ENCODE measurements at regions not wholly inside any gene's neighbourhood (a gene's known extent, or its start where the extent isn't known, plus 50 kb on each side); places are given as distances from the start of the nearest gene placed in this dataset.
"Not testable (repeated sequence)": the region's sequence is repeated elsewhere in the genome, so short reads cannot be mapped to it uniquely, and the experiment has no call there.

DNA sequence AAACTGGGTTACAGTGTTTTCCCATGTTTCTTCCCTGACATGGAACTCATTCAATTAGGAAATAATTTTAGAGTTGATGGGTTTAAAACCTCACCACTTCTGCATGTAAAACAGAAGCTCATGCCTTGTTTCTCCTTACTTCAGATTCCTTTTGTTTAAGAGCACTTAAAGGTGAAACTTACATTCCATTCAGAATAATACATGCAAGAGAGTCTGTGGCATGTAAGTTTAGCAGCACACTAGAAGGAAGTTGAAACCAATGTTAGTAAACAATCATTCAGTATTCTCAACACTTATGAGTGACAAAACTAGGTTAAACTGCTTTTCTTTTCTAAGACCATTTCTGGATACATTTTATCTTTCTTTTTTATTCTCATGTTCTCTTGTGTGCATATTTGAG is 495.6 kb upstream of the PTCHD4 start:
- TF ChIP-seq, protein P1, sequence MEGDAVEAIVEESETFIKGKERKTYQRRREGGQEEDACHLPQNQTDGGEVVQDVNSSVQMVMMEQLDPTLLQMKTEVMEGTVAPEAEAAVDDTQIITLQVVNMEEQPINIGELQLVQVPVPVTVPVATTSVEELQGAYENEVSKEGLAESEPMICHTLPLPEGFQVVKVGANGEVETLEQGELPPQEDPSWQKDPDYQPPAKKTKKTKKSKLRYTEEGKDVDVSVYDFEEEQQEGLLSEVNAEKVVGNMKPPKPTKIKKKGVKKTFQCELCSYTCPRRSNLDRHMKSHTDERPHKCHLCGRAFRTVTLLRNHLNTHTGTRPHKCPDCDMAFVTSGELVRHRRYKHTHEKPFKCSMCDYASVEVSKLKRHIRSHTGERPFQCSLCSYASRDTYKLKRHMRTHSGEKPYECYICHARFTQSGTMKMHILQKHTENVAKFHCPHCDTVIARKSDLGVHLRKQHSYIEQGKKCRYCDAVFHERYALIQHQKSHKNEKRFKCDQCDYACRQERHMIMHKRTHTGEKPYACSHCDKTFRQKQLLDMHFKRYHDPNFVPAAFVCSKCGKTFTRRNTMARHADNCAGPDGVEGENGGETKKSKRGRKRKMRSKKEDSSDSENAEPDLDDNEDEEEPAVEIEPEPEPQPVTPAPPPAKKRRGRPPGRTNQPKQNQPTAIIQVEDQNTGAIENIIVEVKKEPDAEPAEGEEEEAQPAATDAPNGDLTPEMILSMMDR (IDR thresholded peaks at IDR 0.05): no peak
- no peak for TF ChIP-seq POLR2A (IDR thresholded peaks at IDR 0.05)

DNA sequence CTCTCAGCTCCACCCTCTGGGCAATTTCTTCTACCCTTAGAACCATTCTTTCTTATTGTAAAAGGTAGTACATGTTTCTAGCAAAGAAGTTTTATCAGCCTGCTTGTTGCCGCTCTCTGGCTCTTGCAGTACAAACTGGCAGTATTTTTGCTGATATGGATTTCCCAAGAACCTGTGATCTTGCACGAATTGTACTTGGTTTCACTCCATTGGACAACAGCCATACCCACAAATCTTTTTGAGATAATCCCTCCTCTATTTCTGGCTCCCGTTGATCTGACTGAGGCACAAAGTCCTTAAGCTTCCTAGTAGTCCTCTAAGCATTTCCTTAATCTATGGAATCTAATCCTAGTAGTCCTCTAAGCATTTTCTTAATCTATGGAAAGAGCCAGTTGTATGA is 487.0 kb upstream of the PTCHD4 start:
- DNase-seq: no peak
- Histone ChIP-seq H3K4me3 (no peak overlapping the region), H3K4me1 (no peaks in the 10 kb centered on the region), H3K9me3 (no peaks in the 10 kb centered on the region), H3K27ac (no peak overlapping the region), H3K27me3 (no peaks in the 10 kb centered on the region), H3K36me3 (ENCODE audit: low read depth, missing control alignments) (no peaks in the 10 kb centered on the region)
- WGBS, 2 donors: 35 to 41% methylated on average over 3 of the region's 3 CpGs
- TF ChIP-seq, protein P1 (IDR thresholded peaks at IDR 0.05): no peak
- no peak for TF ChIP-seq POLR2A (IDR thresholded peaks at IDR 0.05)
- intact Hi-C loops (cut with DNase I; ENCODE audit: low total_unique reads): no loop called here

More for the DNA sequence above, 495.6 kb upstream of the PTCHD4 start:
- H3K27me3 ChIP-seq: no peaks in the 10 kb centered on the region
- H3K4me1 ChIP-seq: no peaks in the 10 kb centered on the region
- H3K9me3 ChIP-seq: no peaks in the 10 kb centered on the region
- H3K27ac ChIP-seq: no peak overlapping the region
- intact Hi-C loops (cut with DNase I; ENCODE audit: low total_unique reads): no loop called here
- DNase-seq: no peak
- H3K4me3 ChIP-seq: no peak overlapping the region
- H3K36me3 ChIP-seq (ENCODE audit: low read depth, missing control alignments): no peaks in the 10 kb centered on the region

DNA sequence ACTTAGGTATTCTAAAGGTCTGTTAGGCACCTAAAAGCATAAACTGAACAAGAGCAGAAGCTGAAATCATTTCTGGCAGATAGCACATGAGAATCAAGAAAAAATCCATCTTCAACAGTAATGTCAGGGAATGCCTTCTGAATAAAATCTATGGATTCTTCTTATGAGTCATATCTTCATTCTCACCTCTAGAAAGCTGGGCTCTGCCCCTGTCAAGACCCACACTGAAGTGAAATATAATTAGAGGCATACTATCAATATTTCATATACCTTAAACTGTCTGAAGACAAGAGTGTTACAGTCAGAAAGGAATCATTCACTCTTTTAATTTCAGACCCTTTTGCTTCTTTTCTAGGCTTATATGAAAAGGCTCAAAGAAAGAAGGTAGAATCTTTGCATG is 485.8 kb upstream of the PTCHD4 start:
- TF ChIP-seq, protein P1 (IDR thresholded peaks at IDR 0.05): no peak
- TF ChIP-seq POLR2A (IDR thresholded peaks at IDR 0.05): no peak
- no peak for DNase-seq
- Histone ChIP-seq H3K27me3 (no peaks in the 10 kb centered on the region), H3K4me1 (no peaks in the 10 kb centered on the region), H3K9me3 (no peaks in the 10 kb centered on the region), H3K27ac (no peak overlapping the region), H3K36me3 (ENCODE audit: low read depth, missing control alignments) (no peaks in the 10 kb centered on the region), H3K4me3 (no peak overlapping the region)
- intact Hi-C loops (cut with DNase I; ENCODE audit: low total_unique reads): no loop called here

DNA sequence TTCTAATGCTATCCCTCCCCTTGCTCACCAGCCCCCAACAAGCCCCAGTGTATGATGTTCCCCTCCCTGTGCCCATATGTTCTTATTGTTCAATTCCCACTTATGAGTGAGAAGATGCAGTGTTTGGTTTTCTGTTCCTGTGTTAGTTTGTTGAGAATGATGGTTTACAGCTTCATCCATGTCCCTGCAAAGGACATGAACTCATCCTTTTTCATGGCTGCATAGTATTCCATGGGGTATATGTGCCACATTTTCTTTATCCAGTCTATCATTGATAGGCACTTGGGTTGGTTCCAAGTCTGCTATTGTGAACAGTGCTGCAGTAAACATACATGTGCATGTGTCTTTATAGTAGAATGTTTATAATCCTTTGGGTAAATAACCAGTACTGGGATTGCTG is 480.2 kb upstream of the PTCHD4 start:
- DNase-seq; intact Hi-C loops (cut with DNase I; ENCODE audit: low total_unique reads); H3K4me1 ChIP-seq; H3K27ac ChIP-seq; H3K9me3 ChIP-seq; H3K4me3 ChIP-seq; H3K27me3 ChIP-seq; H3K36me3 ChIP-seq (ENCODE audit: low read depth, missing control alignments): not testable (repeated sequence)

DNA sequence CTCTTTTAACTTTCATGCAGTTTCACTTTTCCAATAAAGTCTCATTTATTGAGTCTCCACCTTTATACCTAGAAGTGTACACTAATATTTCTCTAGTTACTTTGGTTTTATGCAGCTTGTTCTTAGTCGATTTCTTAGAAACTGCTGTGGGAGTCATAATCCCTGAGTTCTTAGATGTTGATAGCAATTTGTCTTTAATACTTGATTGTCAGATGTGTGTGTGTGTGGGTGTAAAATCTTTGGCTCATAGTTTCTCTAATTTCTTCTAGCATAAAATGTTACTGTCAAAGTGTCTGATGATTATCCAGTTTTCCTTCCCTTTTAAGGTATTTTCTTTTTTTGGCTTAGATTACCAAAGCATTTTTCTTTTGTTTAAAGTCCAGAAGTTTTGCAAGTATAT is 473.8 kb upstream of the PTCHD4 start:
- no peak for DNase-seq
- H3K4me1 ChIP-seq: no peaks in the 10 kb centered on the region
- no peak overlapping the region for H3K4me3 ChIP-seq
- H3K27ac ChIP-seq: no peak overlapping the region
- no peak for TF ChIP-seq POLR2A (IDR thresholded peaks at IDR 0.05)
- TF ChIP-seq, protein P1 (IDR thresholded peaks at IDR 0.05): no peak
- 30 to 45% methylated on average over 1 of the region's 1 CpG for WGBS, 2 donors
- H3K36me3 ChIP-seq (ENCODE audit: low read depth, missing control alignments): no peaks in the 10 kb centered on the region
- H3K9me3 ChIP-seq: no peaks in the 10 kb centered on the region
- no peaks in the 10 kb centered on the region for H3K27me3 ChIP-seq
- intact Hi-C loops (cut with DNase I; ENCODE audit: low total_unique reads): no loop called here

Data from testis (tissue), 2 donors.